Esophagus muscularis mucosa (tissue), 4 donors: ENCODE measurements at regions not wholly inside any gene's neighbourhood (a gene's known extent, or its start where the extent isn't known, plus 50 kb on each side); places are given as distances from the start of the nearest gene placed in this dataset.
"Not testable (repeated sequence)": the region's sequence is repeated elsewhere in the genome, so short reads cannot be mapped to it uniquely, and the experiment has no call there.

ENCODE experiments used
- DNase-seq: peaks from one replicate; pipeline ENCODE4 v3.0.0-alpha.2; 2017; ENCODE audit errors: extremely low spot score
- H3K27ac ChIP-seq, 4 donors: fragments of 200-600 bp; sonication (generic); replicated peaks in 1 of 4; 1 replicate in 3 of 4; 2 replicates in 1 of 4; pipeline ENCODE4 v1.5.1; 2016 to 2019; ENCODE audit warnings: mild to moderate bottlenecking in 1 of 4
- H3K27me3 ChIP-seq, 4 donors: fragments of 200-600 bp; sonication (generic); one replicate each; pipeline versions ENCODE4 v1.5.1 to v1.6.0; 2016 to 2019
- H3K36me3 ChIP-seq, 4 donors: fragments of 200-600 bp; sonication (generic); one replicate each; pipeline ENCODE4 v1.5.1; 2016 to 2019
- H3K4me1 ChIP-seq, 4 donors: fragments of 200-600 bp; sonication (generic); one replicate each; pipeline ENCODE4 v1.5.1; 2016 to 2019
- H3K4me3 ChIP-seq, 4 donors: fragments of 200-600 bp; sonication (generic); 1 replicate in 2 of 4; 2 replicates in 2 of 4; pipeline ENCODE4 v1.5.1; 2016 to 2019; ENCODE audit warnings: mild to moderate bottlenecking in 4 of 4, moderate library complexity in 1 of 4
- H3K9me3 ChIP-seq, 4 donors: fragments of 200-600 bp; sonication (generic); 1 replicate in 3 of 4; 2 replicates in 1 of 4; pipeline ENCODE4 v1.5.1; 2016 to 2019
- CTCF ChIP-seq, 3 experiments: fragments of 200-600 bp in 2 of 3; fragments of 450-650 bp in 1 of 3; sonication (generic) in 2 of 3; IDR thresholded peaks; one replicate each; pipeline ENCODE4 v1.5.1; 2017 to 2019; ENCODE audit warnings: antibody characterized with exemption in 3 of 3, mild to moderate bottlenecking in 2 of 3, moderate library complexity in 1 of 3
- EP300 ChIP-seq: sonication (generic); formaldehyde crosslinking; IDR thresholded peaks from one replicate; pipeline ENCODE4 v1.6.1; 2017; ENCODE audit warnings: antibody characterized with exemption
- POLR2A ChIP-seq: fragments of 450-650 bp; IDR thresholded peaks from one replicate; pipeline ENCODE4 v1.6.1; 2017; ENCODE audit warnings: antibody characterized with exemption, moderate library complexity, mild to moderate bottlenecking, low read depth
- POLR2AphosphoS5 ChIP-seq, 2 donors: sonication (generic); formaldehyde crosslinking; IDR thresholded peaks; one replicate each; pipeline ENCODE4 v1.6.1; 2017; ENCODE audit warnings: antibody characterized with exemption in 2 of 2
- WGBS: methylation state at CpG from one replicate; pipeline ENCODE4 v1.1.5; 2018; 5-methylcytosine and 5-hydroxymethylcytosine counted together
- intact Hi-C: fragments of 100-400 bp; cut with DNase I; formaldehyde crosslinking; loops from one replicate; pipeline ENCODE4 v1.15.1; 2023

- Histone ChIP-seq H3K27ac (no peak overlapping the region), H3K36me3 (no peaks in the 10 kb centered on the region), H3K9me3 (no peaks in the 10 kb centered on the region), H3K4me1 (no peaks in the 10 kb centered on the region), H3K4me3 (no peak overlapping the region), H3K27me3 (no peaks in the 10 kb centered on the region)
- intact Hi-C loops: no loop called here
- no peak for DNase-seq
- no peak for TF ChIP-seq POLR2AphosphoS5 (IDR thresholded peaks at IDR 0.05)
- no peak for TF ChIP-seq CTCF (IDR thresholded peaks at IDR 0.05)
- TF ChIP-seq EP300: no peak
- no peak for TF ChIP-seq POLR2A
Measured at GRCh38 chr1:166676981-166677380, 162.3 kb upstream of the POGK start.

- Histone ChIP-seq H3K4me1 (no peaks in the 10 kb centered on the region), H3K27ac (no peak overlapping the region), H3K27me3 (no peaks in the 10 kb centered on the region), H3K4me3 (no peak overlapping the region), H3K9me3 (no peaks in the 10 kb centered on the region), H3K36me3 (no peaks in the 10 kb centered on the region)
- intact Hi-C loops: no loop called here
- WGBS: 74% methylated on average over 1 of the region's 1 CpG
- TF ChIP-seq EP300 (no peak), POLR2AphosphoS5 (IDR thresholded peaks at IDR 0.05) (no peak), POLR2A (no peak), CTCF (IDR thresholded peaks at IDR 0.05) (no peak)
- no peak for DNase-seq
Measured at GRCh38 chr1:166679369-166679768, 159.9 kb upstream of the POGK start.

GRCh38 chr1:166682588-166682987, 156.7 kb upstream of the POGK start:
- H3K4me3 ChIP-seq: no peak overlapping the region
- H3K36me3 ChIP-seq: no peaks in the 10 kb centered on the region
- no peak overlapping the region for H3K27ac ChIP-seq
- TF ChIP-seq CTCF (IDR thresholded peaks at IDR 0.05) (no peak), EP300 (no peak), POLR2A (no peak), POLR2AphosphoS5 (IDR thresholded peaks at IDR 0.05) (no peak)
- H3K4me1 ChIP-seq: no peaks in the 10 kb centered on the region
- H3K9me3 ChIP-seq: peaks cover 0 to 9% (median 0%) of the 10 kb centered on the region in 4 donors
- no peaks in the 10 kb centered on the region for H3K27me3 ChIP-seq
- no peak for DNase-seq
- intact Hi-C loops: no loop called here
- 92% methylated on average over 1 of the region's 1 CpG for WGBS

GRCh38 chr1:166684669-166685068, 154.6 kb upstream of the POGK start:
- H3K27me3 ChIP-seq, H3K9me3 ChIP-seq, H3K27ac ChIP-seq, H3K36me3 ChIP-seq, H3K4me3 ChIP-seq, DNase-seq, H3K4me1 ChIP-seq, intact Hi-C loops: not testable (repeated sequence)

- 77% methylated on average over 1 of the region's 1 CpG for WGBS
- Histone ChIP-seq H3K9me3 (peaks cover 0 to 9% (median 0%) of the 10 kb centered on the region in 4 donors), H3K27ac (no peak overlapping the region), H3K4me3 (no peak overlapping the region), H3K36me3 (no peaks in the 10 kb centered on the region), H3K4me1 (no peaks in the 10 kb centered on the region), H3K27me3 (peaks cover 0 to 3% (median 0%) of the 10 kb centered on the region in 4 donors)
- TF ChIP-seq CTCF (IDR thresholded peaks at IDR 0.05) (no peak), EP300 (no peak), POLR2AphosphoS5 (IDR thresholded peaks at IDR 0.05) (no peak), POLR2A (no peak)
- intact Hi-C loops: no loop called here
- DNase-seq: no peak
Measured at GRCh38 chr1:166685200-166685599, 154.1 kb upstream of the POGK start.

- intact Hi-C loops, H3K36me3 ChIP-seq, H3K4me1 ChIP-seq, H3K27me3 ChIP-seq, H3K27ac ChIP-seq, H3K4me3 ChIP-seq, DNase-seq, H3K9me3 ChIP-seq: not testable (repeated sequence)
- 67% methylated on average over 1 of the region's 1 CpG for WGBS
Measured at GRCh38 chr1:166685891-166686290, 153.4 kb upstream of the POGK start.

- H3K4me1 ChIP-seq, intact Hi-C loops, H3K4me3 ChIP-seq, H3K9me3 ChIP-seq, H3K27ac ChIP-seq, H3K36me3 ChIP-seq, DNase-seq: not testable (repeated sequence)
- WGBS: 82% methylated on average over 3 of the region's 3 CpGs
- peaks cover 0 to 24% (median 0%) of the 10 kb centered on the region in 4 donors for H3K27me3 ChIP-seq
Measured at GRCh38 chr1:166690596-166690995, 148.7 kb upstream of the POGK start.
